IPS-18c (cell line): ENCODE measurements at regions not wholly inside any gene's neighbourhood (a gene's known extent, or its start where the extent isn't known, plus 50 kb on each side); places are given as distances from the start of the nearest gene placed in this dataset.

Source experiments
- H3K4me3 ChIP-seq: 2 replicates; pipeline ENCODE4 v1.7.0; 2013; ENCODE audit warnings: low read depth, mild to moderate bottlenecking, low read length, moderate library complexity; ENCODE audit not compliant: insufficient read depth
- H3K9me3 ChIP-seq: one replicate; pipeline ENCODE4 v1.6.1; 2013; ENCODE audit warnings: mild to moderate bottlenecking, low read length, moderate library complexity; ENCODE audit not compliant: control insufficient read depth, insufficient read depth

- H3K9me3 ChIP-seq = no peaks in the 10 kb centered on the region
Observed at GRCh38 chr5:73232266-73233041, 59.5 kb downstream of the TMEM174 start.

DNA sequence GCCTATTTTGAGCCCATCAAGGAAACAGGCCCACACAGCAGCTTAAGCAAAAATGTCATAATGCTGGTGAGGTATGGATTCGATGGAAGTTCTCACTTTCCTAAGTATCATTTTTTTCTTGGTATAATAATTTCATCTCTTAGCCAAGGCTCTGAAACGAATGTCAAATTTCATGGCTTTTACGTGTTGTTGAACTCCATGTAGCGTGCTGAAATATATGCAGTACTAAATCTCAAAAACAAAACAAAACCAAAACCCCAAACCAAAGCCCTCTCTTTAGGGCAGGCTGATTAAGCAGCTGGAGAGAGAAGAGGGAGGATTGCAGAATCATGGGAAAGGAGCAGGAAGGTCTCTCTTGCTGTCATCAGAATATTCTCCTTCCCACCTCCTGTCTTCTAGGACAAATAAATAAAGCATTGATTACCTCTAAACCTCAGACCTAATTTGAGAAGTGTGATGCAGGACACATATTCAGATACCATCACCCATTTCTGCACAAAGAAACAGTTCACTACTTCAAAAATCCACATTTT, 58.3 kb downstream of the TMEM174 start:
- no peaks in the 10 kb centered on the region for H3K9me3 ChIP-seq
- H3K4me3 ChIP-seq = no peak overlapping the region; the same call in 1 of the 2 replicates

More at GRCh38 chr5:73232266-73233041, 59.5 kb downstream of the TMEM174 start:
- peak overlapping the region; percentile 9; the same call in 1 of the 2 replicates for H3K4me3 ChIP-seq

DNA sequence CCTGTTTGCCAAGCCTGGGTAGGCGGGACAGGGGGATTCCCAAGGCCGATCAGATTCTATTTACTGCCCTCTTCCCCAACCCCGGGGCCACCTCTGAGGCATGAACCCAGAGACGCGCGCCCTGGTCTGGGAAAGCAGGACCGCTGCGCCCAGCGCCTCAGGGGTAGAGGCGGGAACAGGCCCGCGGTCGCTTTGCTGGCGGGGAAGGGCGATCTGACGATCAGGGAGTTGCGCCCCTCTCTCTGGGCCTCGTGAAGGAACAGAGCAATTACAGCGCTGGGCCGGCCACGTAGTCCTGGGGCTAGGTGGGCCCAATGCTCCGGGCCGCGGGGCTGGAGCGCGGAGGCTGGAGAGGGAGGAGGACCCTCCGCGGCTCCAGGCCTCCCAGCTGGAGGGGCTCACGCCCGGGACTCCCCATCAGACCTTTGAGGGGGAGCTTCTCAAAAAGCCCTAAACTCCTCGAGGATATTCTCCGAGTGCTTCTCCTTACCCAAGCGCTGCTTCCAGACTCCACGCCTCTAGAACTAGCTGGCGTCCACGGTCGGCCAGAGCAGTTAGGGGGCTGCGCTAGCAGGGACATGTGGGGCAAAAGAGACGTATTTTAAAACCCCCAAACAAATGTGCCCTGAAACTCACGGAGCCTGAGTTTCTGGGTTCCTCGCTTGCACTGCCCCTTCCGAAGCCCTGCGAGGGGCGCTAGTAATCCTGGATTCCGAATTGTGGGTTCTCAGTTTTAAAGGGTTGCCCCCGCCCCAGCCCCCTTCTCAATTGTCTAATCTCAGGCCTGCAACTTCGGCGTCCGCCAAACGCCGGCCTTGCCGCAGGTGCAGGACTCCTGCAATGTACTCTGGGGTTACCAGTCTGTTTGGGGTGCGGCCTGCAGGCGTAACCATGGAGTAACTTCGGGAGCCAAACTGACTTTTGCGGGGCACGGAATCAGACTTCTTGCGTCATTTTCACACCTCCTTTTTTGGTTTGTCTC, 57.6 kb downstream of the TMEM174 start:
- Histone ChIP-seq H3K4me3 (peak overlapping the region; percentile 37), H3K9me3 (no peaks in the 10 kb centered on the region)

GRCh38 chr5:73229271-73229670, 56.3 kb downstream of the TMEM174 start:
- H3K9me3 ChIP-seq = no peaks in the 10 kb centered on the region
- no peak overlapping the region for H3K4me3 ChIP-seq

DNA sequence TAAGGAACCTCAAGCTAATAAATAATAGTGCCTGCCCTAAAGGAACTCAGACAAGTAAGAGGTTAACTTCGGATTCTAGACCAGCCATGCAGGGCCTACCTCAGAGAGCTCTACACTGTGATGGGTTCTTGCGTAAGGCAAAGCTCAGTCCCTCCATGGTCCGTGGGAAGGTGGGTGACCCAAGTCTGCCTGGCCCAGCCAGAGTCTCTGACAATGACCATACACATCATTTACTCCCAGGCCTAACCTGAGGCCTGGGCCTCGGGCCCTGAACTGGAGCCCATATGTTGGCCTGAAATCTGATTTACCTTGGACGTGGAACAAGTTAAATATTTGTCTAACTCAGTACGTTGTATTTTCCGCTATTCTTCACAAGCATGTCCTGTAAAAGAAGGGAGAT, 55.1 kb downstream of the TMEM174 start:
- no peaks in the 10 kb centered on the region for H3K9me3 ChIP-seq

More for the DNA sequence above, 55.1 kb downstream of the TMEM174 start:
- no peak overlapping the region for H3K4me3 ChIP-seq
